Cardiac muscle cell (in vitro differentiated cells and primary cell): ENCODE measurements at regions not wholly inside any gene's neighbourhood (a gene's known extent, or its start where the extent isn't known, plus 50 kb on each side); places are given as distances from the start of the nearest gene placed in this dataset.

Experiments
- DNase-seq, 2 donors: peaks; one replicate each; pipeline versions ENCODE4 v3.0.0 to v3.0.0-alpha.2; 2010 to 2017; ENCODE audit warnings: low read depth in 1 of 2, low spot score in 1 of 2
- H3K27ac ChIP-seq: fragments of 200-600 bp; sonication (generic); 2 replicates; pipeline ENCODE4 v1.5.1; 2016
- H3K27me3 ChIP-seq: fragments of 200-600 bp; sonication (generic); 2 replicates; pipeline ENCODE4 v1.6.0; 2016; ENCODE audit warnings: control low read depth
- H3K36me3 ChIP-seq: fragments of 200-600 bp; sonication (generic); 2 replicates; pipeline ENCODE4 v1.5.1; 2016; ENCODE audit warnings: control low read depth
- H3K4me1 ChIP-seq: fragments of 200-600 bp; sonication (generic); 2 replicates; pipeline ENCODE4 v1.8.1; 2017; ENCODE audit warnings: low read depth, mild to moderate bottlenecking, mixed run types
- H3K4me3 ChIP-seq: fragments of 200-600 bp; sonication (generic); 2 replicates; pipeline ENCODE4 v1.5.1; 2016; ENCODE audit warnings: mild to moderate bottlenecking
- H3K9me3 ChIP-seq: fragments of 200-600 bp; sonication (generic); 2 replicates; pipeline ENCODE4 v1.5.1; 2017; ENCODE audit warnings: low read depth, mild to moderate bottlenecking, control low read depth
- CTCF ChIP-seq: IDR thresholded peaks from 2 replicates; pipeline ENCODE4 v1.5.1; 2012; ENCODE audit warnings: low read depth, mild to moderate bottlenecking, low read length

GRCh38 chrX:112910418-112910817, 69.8 kb upstream of the AMOT start:
- Histone ChIP-seq H3K4me1 (no peaks in the 10 kb centered on the region), H3K27ac (no peak overlapping the region), H3K36me3 (no peaks in the 10 kb centered on the region), H3K9me3 (no peaks in the 10 kb centered on the region), H3K27me3 (no peaks in the 10 kb centered on the region), H3K4me3 (no peak overlapping the region)
- DNase-seq = no peak
- no peak for TF ChIP-seq CTCF

GRCh38 chrX:112901869-112902725, 61.5 kb upstream of the AMOT start:
- Histone ChIP-seq H3K4me3 (no peak overlapping the region), H3K27ac (no peak overlapping the region), H3K27me3 (no peaks in the 10 kb centered on the region), H3K9me3 (no peaks in the 10 kb centered on the region), H3K4me1 (peaks cover 13% of the 10 kb centered on the region), H3K36me3 (no peaks in the 10 kb centered on the region)
- no peak for DNase-seq
- TF ChIP-seq CTCF = no peak

- Histone ChIP-seq H3K4me3 (no peak overlapping the region), H3K36me3 (no peaks in the 10 kb centered on the region), H3K4me1 (no peaks in the 10 kb centered on the region), H3K27me3 (no peaks in the 10 kb centered on the region), H3K27ac (no peak overlapping the region), H3K9me3 (no peaks in the 10 kb centered on the region)
- DNase-seq = no peak
- no peak for TF ChIP-seq CTCF
These were observed 55.4 kb upstream of the AMOT start for GRCh38 chrX:112896051-112896450.
